ENCODE measurements at regions not wholly inside any gene's neighbourhood (a gene's known extent, or its start where the extent isn't known, plus 50 kb on each side); places are given as distances from the start of the nearest gene placed in this dataset.

DNA sequence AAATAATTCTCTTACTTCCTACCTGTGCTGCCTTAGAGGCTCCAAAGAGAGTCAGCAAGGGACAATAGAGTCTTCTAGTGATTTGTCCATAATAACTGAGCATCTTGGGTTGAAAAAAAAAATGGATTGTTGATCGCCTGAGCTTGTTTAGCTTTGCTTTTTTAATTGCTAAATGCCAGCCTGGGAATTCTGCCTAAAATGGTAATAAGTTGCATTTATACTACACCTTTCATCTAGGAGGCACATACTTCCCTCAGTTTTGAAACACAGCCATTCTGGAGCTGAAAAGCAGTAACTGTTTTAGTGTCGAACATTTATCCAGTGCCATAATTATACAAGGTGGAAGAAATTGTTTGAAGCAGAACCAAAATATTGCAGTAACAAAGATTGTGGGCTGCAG, 421.3 kb downstream of the CAAP1 start:
- TF ChIP-seq, protein P1, sequence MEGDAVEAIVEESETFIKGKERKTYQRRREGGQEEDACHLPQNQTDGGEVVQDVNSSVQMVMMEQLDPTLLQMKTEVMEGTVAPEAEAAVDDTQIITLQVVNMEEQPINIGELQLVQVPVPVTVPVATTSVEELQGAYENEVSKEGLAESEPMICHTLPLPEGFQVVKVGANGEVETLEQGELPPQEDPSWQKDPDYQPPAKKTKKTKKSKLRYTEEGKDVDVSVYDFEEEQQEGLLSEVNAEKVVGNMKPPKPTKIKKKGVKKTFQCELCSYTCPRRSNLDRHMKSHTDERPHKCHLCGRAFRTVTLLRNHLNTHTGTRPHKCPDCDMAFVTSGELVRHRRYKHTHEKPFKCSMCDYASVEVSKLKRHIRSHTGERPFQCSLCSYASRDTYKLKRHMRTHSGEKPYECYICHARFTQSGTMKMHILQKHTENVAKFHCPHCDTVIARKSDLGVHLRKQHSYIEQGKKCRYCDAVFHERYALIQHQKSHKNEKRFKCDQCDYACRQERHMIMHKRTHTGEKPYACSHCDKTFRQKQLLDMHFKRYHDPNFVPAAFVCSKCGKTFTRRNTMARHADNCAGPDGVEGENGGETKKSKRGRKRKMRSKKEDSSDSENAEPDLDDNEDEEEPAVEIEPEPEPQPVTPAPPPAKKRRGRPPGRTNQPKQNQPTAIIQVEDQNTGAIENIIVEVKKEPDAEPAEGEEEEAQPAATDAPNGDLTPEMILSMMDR (tag by site-specific recombination; IDR thresholded peaks at IDR 0.05) = no peak
- TF ChIP-seq, protein P2, sequence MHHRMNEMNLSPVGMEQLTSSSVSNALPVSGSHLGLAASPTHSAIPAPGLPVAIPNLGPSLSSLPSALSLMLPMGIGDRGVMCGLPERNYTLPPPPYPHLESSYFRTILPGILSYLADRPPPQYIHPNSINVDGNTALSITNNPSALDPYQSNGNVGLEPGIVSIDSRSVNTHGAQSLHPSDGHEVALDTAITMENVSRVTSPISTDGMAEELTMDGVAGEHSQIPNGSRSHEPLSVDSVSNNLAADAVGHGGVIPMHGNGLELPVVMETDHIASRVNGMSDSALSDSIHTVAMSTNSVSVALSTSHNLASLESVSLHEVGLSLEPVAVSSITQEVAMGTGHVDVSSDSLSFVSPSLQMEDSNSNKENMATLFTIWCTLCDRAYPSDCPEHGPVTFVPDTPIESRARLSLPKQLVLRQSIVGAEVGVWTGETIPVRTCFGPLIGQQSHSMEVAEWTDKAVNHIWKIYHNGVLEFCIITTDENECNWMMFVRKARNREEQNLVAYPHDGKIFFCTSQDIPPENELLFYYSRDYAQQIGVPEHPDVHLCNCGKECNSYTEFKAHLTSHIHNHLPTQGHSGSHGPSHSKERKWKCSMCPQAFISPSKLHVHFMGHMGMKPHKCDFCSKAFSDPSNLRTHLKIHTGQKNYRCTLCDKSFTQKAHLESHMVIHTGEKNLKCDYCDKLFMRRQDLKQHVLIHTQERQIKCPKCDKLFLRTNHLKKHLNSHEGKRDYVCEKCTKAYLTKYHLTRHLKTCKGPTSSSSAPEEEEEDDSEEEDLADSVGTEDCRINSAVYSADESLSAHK (tag by site-specific recombination; IDR thresholded peaks at IDR 0.05) = no peak
- no peak for TF ChIP-seq RBAK (tag by site-specific recombination; IDR thresholded peaks at IDR 0.05)
- TF ChIP-seq, protein P3, sequence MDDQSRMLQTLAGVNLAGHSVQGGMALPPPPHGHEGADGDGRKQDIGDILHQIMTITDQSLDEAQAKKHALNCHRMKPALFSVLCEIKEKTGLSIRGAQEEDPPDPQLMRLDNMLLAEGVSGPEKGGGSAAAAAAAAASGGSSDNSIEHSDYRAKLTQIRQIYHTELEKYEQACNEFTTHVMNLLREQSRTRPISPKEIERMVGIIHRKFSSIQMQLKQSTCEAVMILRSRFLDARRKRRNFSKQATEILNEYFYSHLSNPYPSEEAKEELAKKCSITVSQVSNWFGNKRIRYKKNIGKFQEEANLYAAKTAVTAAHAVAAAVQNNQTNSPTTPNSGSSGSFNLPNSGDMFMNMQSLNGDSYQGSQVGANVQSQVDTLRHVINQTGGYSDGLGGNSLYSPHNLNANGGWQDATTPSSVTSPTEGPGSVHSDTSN (CRISPR knock-in tag; IDR thresholded peaks at IDR 0.05) = no peak
- no peak for TF ChIP-seq YY1 (tag by site-specific recombination; IDR thresholded peaks at IDR 0.05)
- TF ChIP-seq SALL2 (tag by site-specific recombination; IDR thresholded peaks at IDR 0.05; ENCODE audit: borderline replicate concordance) = no peak
- TF ChIP-seq, protein P4, sequence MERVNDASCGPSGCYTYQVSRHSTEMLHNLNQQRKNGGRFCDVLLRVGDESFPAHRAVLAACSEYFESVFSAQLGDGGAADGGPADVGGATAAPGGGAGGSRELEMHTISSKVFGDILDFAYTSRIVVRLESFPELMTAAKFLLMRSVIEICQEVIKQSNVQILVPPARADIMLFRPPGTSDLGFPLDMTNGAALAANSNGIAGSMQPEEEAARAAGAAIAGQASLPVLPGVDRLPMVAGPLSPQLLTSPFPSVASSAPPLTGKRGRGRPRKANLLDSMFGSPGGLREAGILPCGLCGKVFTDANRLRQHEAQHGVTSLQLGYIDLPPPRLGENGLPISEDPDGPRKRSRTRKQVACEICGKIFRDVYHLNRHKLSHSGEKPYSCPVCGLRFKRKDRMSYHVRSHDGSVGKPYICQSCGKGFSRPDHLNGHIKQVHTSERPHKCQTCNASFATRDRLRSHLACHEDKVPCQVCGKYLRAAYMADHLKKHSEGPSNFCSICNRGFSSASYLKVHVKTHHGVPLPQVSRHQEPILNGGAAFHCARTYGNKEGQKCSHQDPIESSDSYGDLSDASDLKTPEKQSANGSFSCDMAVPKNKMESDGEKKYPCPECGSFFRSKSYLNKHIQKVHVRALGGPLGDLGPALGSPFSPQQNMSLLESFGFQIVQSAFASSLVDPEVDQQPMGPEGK (tag by site-specific recombination; IDR thresholded peaks at IDR 0.05) = no peak
- TF ChIP-seq, protein P5, sequence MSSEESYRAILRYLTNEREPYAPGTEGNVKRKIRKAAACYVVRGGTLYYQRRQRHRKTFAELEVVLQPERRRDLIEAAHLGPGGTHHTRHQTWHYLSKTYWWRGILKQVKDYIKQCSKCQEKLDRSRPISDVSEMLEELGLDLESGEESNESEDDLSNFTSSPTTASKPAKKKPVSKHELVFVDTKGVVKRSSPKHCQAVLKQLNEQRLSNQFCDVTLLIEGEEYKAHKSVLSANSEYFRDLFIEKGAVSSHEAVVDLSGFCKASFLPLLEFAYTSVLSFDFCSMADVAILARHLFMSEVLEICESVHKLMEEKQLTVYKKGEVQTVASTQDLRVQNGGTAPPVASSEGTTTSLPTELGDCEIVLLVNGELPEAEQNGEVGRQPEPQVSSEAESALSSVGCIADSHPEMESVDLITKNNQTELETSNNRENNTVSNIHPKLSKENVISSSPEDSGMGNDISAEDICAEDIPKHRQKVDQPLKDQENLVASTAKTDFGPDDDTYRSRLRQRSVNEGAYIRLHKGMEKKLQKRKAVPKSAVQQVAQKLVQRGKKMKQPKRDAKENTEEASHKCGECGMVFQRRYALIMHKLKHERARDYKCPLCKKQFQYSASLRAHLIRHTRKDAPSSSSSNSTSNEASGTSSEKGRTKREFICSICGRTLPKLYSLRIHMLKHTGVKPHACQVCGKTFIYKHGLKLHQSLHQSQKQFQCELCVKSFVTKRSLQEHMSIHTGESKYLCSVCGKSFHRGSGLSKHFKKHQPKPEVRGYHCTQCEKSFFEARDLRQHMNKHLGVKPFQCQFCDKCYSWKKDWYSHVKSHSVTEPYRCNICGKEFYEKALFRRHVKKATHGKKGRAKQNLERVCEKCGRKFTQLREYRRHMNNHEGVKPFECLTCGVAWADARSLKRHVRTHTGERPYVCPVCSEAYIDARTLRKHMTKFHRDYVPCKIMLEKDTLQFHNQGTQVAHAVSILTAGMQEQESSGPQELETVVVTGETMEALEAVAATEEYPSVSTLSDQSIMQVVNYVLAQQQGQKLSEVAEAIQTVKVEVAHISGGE (tag by site-specific recombination; conservative IDR thresholded peaks at IDR 0.05; ENCODE audit: low read depth) = no peak
- TF ChIP-seq, protein P6, sequence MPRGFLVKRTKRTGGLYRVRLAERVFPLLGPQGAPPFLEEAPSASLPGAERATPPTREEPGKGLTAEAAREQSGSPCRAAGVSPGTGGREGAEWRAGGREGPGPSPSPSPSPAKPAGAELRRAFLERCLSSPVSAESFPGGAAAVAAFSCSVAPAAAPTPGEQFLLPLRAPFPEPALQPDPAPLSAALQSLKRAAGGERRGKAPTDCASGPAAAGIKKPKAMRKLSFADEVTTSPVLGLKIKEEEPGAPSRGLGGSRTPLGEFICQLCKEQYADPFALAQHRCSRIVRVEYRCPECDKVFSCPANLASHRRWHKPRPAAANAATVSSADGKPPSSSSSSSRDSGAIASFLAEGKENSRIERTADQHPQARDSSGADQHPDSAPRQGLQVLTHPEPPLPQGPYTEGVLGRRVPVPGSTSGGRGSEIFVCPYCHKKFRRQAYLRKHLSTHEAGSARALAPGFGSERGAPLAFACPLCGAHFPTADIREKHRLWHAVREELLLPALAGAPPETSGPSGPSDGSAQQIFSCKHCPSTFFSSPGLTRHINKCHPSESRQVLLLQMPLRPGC (tag by site-specific recombination; IDR thresholded peaks at IDR 0.05) = no peak
- no peak for TF ChIP-seq ZFP37 (tag by site-specific recombination; IDR thresholded peaks at IDR 0.05)
- no peak for TF ChIP-seq ZNF76 (tag by site-specific recombination; IDR thresholded peaks at IDR 0.05; ENCODE audit: borderline replicate concordance, low read depth)
- no peak for TF ChIP-seq ZNF776 (tag by site-specific recombination; IDR thresholded peaks at IDR 0.05; ENCODE audit: borderline replicate concordance)
- TF ChIP-seq SCRT1 (tag by site-specific recombination; IDR thresholded peaks at IDR 0.05; ENCODE audit: borderline replicate concordance) = no peak
- TF ChIP-seq ZBTB21 (tag by site-specific recombination; IDR thresholded peaks at IDR 0.05) = no peak

All from HEK293 (cell line).